Mucosa of stomach (tissue), 1 donor: ENCODE measurements at regions not wholly inside any gene's neighbourhood (a gene's known extent, or its start where the extent isn't known, plus 50 kb on each side); places are given as distances from the start of the nearest gene placed in this dataset.

Experiments used
- H3K27me3 ChIP-seq: one replicate; pipeline ENCODE4 v1.7.0; 2013; ENCODE audit warnings: mild to moderate bottlenecking, low read length; ENCODE audit not compliant: control insufficient read depth, insufficient read depth
- H3K36me3 ChIP-seq: one replicate; pipeline ENCODE4 v1.7.0; 2013; ENCODE audit warnings: low read length; ENCODE audit not compliant: control insufficient read depth, insufficient read depth
- H3K4me1 ChIP-seq: one replicate; pipeline ENCODE4 v1.7.0; 2013; ENCODE audit warnings: mild to moderate bottlenecking, low read length; ENCODE audit not compliant: control insufficient read depth, insufficient read depth
- H3K4me3 ChIP-seq: one replicate; pipeline ENCODE4 v1.7.0; 2013; ENCODE audit warnings: low read length
- H3K9ac ChIP-seq: one replicate; pipeline ENCODE4 v1.7.0; 2013; ENCODE audit warnings: mild to moderate bottlenecking, low read length, moderate library complexity
- H3K9me3 ChIP-seq: one replicate; pipeline ENCODE4 v1.7.0; 2013; ENCODE audit warnings: mild to moderate bottlenecking, low read length, moderate library complexity; ENCODE audit not compliant: control insufficient read depth
- donor health status: Pancreatic carcinoma.

DNA sequence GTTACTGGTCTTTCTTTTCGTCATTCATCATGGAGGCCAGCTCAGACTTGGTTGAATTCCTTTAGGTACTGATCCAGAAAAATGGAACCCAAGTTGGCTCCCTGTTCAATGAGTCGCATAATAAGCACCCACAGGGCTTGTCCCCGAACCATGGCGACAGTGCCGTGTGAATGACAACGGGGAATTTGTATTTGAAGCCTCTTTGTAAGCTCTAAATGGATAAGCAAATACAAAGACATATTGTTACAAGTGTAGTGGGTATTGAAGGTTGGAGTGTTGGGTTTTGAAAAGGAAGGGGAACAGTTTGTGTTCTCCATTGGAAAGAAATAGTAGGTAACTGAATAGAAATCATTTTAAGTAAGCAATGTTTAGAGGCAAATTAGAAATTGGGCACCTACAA, 288.9 kb downstream of the SLC4A3 start:
- H3K9me3 ChIP-seq = no peaks in the 10 kb centered on the region
- no peaks in the 10 kb centered on the region for H3K4me1 ChIP-seq
- no peak overlapping the region for H3K4me3 ChIP-seq
- H3K36me3 ChIP-seq = no peaks in the 10 kb centered on the region
- no peak overlapping the region for H3K9ac ChIP-seq
- no peaks in the 10 kb centered on the region for H3K27me3 ChIP-seq

DNA sequence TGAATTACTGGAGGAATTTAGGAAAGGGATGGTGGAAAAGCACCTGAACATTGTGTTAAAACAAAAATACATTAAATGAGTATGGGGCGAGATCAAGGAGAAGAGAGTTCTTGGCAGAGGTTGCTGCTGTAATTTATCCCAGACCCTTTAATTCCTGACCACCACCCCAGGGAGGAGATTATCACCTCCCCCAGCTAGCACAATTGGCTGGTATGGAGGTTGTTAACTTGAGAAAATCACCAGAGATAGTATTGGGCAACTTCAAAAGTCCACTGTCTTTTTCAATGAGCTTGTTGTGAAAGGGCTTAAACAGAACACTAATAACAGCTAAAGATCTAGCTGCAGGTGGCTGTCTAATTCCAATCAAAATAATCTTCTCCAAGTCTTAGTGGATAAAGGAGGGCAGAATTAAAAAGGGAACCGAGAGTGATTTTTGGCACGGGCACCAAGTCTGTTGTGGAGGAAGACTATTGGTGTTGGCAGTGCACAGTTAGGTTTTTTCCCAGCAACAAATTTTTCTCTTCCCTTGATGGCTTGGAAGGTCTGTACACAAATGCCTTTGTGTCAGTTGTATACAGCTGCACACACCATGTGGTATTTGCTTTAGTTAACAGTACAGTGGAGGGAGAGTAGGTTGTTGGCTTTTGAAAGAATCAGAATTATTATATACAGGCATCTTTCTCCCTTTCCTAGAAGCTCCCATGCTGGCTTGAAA, 289.5 kb downstream of the SLC4A3 start:
- Histone ChIP-seq H3K9me3 (no peaks in the 10 kb centered on the region), H3K4me3 (no peak overlapping the region), H3K9ac (no peak overlapping the region), H3K27me3 (no peaks in the 10 kb centered on the region), H3K36me3 (no peaks in the 10 kb centered on the region), H3K4me1 (no peaks in the 10 kb centered on the region)

DNA sequence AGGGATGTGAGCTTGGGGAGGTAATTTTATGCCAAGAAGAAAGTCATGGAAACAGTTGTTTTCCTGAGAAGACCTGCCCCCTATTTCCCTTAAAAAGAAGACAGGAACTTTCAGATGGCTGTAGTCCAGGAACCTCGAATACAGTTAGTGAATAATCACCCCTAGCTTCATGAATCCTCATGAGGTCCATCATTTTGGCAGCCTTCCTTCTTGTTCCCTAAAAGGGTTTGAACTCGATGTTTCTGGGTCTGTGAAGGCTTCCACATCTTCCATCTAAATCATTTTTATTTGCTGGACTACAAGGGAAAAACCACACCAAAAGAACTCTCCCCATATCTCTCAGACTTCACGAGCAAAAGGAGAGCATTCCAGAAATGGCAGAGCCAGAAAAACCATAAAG, 290.8 kb downstream of the SLC4A3 start:
- H3K4me3 ChIP-seq = no peak overlapping the region
- H3K9me3 ChIP-seq = no peaks in the 10 kb centered on the region
- H3K4me1 ChIP-seq = no peaks in the 10 kb centered on the region
- H3K9ac ChIP-seq = no peak overlapping the region
- no peaks in the 10 kb centered on the region for H3K36me3 ChIP-seq
- H3K27me3 ChIP-seq = no peaks in the 10 kb centered on the region

DNA sequence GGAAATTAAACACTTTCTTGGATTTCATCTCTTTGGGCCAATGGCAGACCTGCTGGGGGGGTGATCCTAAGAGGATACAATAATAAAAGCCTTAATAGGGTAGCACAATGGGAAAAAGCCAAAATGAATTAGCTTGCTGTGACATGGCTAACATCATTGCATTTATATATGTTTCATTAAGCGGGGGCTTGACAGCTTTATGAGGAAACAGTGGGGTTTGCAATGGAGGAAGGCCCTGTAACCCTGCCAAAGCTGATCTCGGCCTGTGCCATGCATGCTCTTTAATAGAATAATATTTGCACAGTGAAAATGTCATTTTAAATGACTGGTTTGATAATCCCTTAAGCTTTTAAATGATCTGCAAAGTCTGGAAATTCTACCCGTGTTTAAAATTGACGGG, 291.5 kb downstream of the SLC4A3 start:
- no peaks in the 10 kb centered on the region for H3K9me3 ChIP-seq
- no peak overlapping the region for H3K4me3 ChIP-seq
- H3K36me3 ChIP-seq = no peaks in the 10 kb centered on the region

DNA sequence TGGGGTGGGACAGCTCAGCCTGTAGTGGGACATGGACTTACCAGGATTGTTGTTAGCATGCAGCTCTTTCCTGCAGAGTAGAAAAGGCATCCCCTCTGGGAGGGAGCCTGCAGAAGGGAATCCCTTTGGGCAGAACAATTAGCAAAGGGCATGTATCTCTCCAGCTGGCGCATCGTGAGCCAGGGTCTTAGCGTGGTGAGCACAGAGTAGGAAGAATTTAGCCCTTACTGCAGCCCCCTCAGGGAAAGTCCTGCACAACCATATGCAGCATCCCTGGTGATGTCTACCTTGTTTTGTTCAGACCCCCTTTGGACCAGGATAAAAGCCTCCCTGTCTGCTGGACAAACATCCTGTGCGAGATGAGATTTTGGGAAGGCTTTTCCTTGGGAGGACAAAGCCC, 292.1 kb downstream of the SLC4A3 start:
- H3K4me3 ChIP-seq = no peak overlapping the region
- no peak overlapping the region for H3K9ac ChIP-seq
- no peaks in the 10 kb centered on the region for H3K4me1 ChIP-seq
- no peaks in the 10 kb centered on the region for H3K27me3 ChIP-seq
- H3K9me3 ChIP-seq = no peaks in the 10 kb centered on the region
- H3K36me3 ChIP-seq = no peaks in the 10 kb centered on the region

More for the DNA sequence above, 291.5 kb downstream of the SLC4A3 start:
- Histone ChIP-seq H3K27me3 (no peaks in the 10 kb centered on the region), H3K9ac (no peak overlapping the region), H3K4me1 (no peaks in the 10 kb centered on the region)

DNA sequence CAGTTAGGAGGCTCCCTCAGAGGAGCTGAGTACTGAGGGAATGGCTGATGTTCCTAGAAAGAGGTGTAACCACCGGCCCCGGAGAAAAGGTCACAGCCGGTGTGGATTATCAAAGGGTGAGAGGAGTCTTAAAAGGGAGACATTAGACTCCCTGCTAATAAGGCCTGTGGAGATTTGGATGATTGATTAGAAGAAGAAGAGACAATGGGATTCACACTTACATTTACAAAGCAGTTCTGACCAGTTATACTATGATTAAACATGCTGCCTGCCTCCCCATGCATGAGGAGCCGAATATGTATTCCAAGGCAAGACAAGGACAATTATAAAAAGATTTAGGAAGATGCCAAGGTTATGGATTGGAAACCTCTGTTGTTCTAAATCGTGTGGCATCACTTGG, 302.4 kb downstream of the SLC4A3 start:
- H3K9ac ChIP-seq = no peak overlapping the region
- H3K27me3 ChIP-seq = no peaks in the 10 kb centered on the region
- no peaks in the 10 kb centered on the region for H3K4me1 ChIP-seq
- no peaks in the 10 kb centered on the region for H3K9me3 ChIP-seq
- H3K36me3 ChIP-seq = no peaks in the 10 kb centered on the region
- no peak overlapping the region for H3K4me3 ChIP-seq

DNA sequence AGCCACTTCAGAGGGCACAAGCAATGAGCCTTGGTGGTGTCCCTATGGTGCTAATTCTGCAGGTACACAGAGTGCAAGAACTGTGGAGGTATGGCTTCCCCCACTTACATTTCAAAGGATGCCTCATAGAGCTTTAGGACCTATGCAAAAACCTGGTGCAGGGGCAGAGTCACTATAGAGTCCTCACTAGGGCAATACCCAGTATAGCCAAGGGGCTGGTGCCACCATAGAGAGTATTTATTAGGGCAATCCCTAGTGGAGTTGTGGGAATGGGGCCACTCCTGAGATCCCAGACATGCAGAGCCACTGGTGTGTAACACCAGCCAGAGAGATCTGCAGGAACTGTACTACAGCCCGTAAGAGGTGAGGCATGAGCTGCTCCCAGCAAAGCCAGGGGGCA, 312.2 kb downstream of the SLC4A3 start:
- H3K4me1 ChIP-seq = no peaks in the 10 kb centered on the region
- H3K27me3 ChIP-seq = no peaks in the 10 kb centered on the region
- no peaks in the 10 kb centered on the region for H3K9me3 ChIP-seq
- no peak overlapping the region for H3K9ac ChIP-seq
- no peaks in the 10 kb centered on the region for H3K36me3 ChIP-seq
- no peak overlapping the region for H3K4me3 ChIP-seq

DNA sequence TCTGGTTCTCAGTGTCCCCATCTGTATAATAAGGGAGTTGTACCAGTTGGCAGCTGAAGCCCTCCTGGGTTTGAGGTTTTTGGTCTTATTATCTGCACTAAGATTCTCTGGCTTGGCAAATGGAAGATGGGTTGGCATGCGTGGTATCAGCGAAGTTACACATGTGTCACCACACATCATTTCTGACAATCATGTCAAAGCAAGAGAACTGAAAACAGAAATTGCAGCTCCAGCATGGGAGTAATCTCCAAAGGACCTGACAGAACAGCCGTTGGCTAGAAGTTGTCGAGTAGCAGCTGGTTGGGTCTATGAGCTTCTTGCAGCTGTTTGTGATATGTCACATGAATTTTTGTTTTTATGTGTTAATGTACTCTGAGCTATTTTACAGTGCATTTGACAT, 317.4 kb downstream of the SLC4A3 start:
- H3K27me3 ChIP-seq = no peaks in the 10 kb centered on the region
- H3K4me1 ChIP-seq = no peaks in the 10 kb centered on the region
- H3K4me3 ChIP-seq = no peak overlapping the region
- H3K9ac ChIP-seq = no peak overlapping the region
- no peaks in the 10 kb centered on the region for H3K36me3 ChIP-seq
- H3K9me3 ChIP-seq = no peaks in the 10 kb centered on the region

DNA sequence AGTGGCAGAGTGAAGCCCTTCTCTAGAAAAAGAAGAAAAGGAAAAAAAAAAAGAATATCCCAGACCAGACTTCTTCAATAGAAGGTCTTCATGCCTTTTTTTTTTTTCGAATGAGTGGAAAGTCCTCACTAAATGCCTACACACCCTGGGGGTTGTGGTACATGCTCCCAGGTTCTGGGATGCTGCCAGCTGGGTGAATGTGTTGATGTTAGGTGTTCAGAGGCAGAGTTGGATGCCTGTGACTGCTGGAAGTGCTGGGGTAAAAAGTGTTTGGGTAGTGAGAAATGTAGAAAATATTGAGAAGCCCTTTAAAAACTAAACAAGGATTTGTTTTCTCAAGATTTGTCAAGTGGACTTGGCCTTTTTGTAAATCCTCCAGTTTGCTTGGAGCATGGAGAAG, 318.6 kb downstream of the SLC4A3 start:
- no peaks in the 10 kb centered on the region for H3K9me3 ChIP-seq
- H3K27me3 ChIP-seq = no peaks in the 10 kb centered on the region
- no peak overlapping the region for H3K9ac ChIP-seq
- no peaks in the 10 kb centered on the region for H3K4me1 ChIP-seq
- H3K36me3 ChIP-seq = no peaks in the 10 kb centered on the region
- no peak overlapping the region for H3K4me3 ChIP-seq

DNA sequence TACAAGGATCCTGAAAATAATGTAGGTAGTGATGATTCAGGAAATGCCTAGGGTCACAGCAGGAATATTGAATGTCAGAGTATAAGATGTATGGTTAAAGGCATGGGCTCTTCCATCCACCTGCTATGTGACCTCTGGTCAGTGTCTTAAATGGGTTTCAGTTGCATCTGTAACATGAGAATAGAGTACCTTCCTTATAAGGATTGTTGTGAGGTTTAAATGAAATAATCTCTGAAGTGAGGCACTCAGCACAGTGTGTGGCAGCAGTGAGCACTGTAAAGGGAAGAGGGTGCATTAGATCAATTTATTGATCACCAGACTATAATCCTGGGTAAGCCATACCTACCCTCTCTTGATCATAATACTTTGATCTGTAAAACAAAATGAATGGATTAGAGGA, 319.1 kb downstream of the SLC4A3 start:
- Histone ChIP-seq H3K27me3 (no peaks in the 10 kb centered on the region), H3K9ac (no peak overlapping the region), H3K9me3 (no peaks in the 10 kb centered on the region), H3K36me3 (no peaks in the 10 kb centered on the region), H3K4me3 (no peak overlapping the region), H3K4me1 (no peaks in the 10 kb centered on the region)

DNA sequence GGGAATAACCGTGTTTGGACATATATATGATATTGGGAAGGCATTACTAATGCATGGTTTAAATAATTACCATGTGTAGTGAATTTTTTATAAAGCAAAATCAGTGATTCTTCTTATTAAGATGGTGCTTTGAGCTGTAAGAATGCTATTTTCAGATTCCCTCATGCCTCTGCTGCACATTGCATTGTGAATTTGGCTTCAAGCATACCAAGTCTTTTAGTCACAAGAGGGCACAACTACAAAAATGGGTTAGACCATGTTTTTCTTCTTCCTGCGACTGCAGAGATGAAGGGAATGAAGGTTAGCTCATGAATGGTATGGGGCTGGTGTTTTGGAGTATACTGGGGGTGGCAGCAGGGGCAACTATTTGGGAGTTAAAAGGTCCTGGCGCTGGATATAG, 320.1 kb downstream of the SLC4A3 start:
- Histone ChIP-seq H3K4me1 (no peaks in the 10 kb centered on the region), H3K27me3 (no peaks in the 10 kb centered on the region), H3K9ac (no peak overlapping the region), H3K9me3 (no peaks in the 10 kb centered on the region), H3K4me3 (no peak overlapping the region), H3K36me3 (no peaks in the 10 kb centered on the region)

DNA sequence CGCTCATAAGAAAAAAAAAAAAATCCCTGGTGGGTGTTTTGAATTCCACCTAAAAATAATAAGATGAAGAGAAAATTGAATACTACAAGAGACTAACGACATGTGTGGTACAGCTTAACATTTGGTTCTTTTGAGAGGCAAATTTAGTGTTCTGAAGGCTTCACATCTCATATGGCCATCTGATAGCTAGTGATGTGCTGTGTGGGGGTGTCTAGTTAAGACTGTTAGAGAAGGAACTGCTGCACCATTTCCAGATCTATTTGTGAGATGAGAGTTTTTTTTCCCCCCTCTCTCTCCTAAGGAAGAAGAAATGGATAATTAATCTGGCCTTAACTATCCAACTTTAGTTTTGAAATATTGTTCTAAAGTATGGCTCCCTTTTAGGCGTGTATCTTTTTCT, 321.6 kb downstream of the SLC4A3 start:
- no peaks in the 10 kb centered on the region for H3K4me1 ChIP-seq

DNA sequence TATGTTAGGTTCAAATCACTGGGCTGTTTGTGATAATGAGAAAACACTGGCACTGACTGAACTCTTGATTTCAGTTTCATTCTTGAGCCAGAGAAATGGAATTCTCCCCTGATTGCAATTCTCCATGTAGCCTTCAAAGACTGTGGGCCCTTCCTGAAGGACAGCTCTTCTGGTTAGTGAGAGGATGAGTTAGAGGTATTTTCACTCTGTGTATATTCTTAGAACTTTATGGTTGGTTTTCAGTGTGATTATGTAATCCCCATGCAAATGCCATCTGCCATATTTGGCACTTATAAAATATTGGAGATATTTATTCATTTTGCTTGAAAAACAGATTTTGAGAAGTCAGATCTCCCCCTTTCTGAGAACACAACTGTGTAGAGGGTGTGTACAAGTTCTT, 323.7 kb downstream of the SLC4A3 start:
- H3K27me3 ChIP-seq = no peaks in the 10 kb centered on the region
- H3K4me3 ChIP-seq = no peak overlapping the region
- H3K9ac ChIP-seq = no peak overlapping the region
- H3K36me3 ChIP-seq = no peaks in the 10 kb centered on the region
- no peaks in the 10 kb centered on the region for H3K9me3 ChIP-seq
- no peaks in the 10 kb centered on the region for H3K4me1 ChIP-seq

More for the DNA sequence above, 321.6 kb downstream of the SLC4A3 start:
- Histone ChIP-seq H3K9ac (no peak overlapping the region), H3K36me3 (no peaks in the 10 kb centered on the region), H3K27me3 (no peaks in the 10 kb centered on the region), H3K4me3 (no peak overlapping the region), H3K9me3 (no peaks in the 10 kb centered on the region)
